ENCODE measurements at regions not wholly inside any gene's neighbourhood (a gene's known extent, or its start where the extent isn't known, plus 50 kb on each side); places are given as distances from the start of the nearest gene placed in this dataset.
"Not testable (repeated sequence)": the region's sequence is repeated elsewhere in the genome, so short reads cannot be mapped to it uniquely, and the experiment has no call there.

DNA sequence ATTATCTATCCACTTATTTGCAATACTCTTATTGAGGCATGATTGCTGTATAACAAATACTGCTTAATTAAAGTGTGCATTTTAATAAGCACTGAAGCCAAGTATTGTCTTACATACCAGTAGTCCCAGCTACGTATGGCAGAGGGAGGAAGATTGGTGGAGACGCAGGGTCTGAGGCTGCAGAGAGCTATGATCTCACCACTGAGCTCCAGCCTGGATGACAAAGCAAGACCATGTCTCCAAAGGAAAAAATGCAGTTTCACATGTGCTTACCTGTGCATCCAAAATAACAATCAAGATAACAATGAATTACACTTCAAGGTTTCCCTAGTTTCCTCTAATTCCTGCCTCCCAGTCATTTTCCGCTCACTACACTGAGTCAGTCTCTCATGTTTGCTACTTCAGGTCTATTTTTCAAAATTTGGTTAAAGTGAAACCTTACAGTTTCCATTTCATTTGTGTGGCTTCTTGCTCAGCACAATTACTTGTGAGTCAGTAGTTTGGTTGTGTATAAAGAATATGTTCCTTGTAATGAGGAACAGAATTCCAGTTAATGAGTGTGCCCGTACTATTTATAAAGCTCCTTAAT lies 1250.1 kb downstream of the TMEM121 start:
- Histone ChIP-seq H3K36me3 (no peaks in the 10 kb centered on the region), H3K4me3 (no peak overlapping the region), H3K9me3 (no peaks in the 10 kb centered on the region), H3K27me3 (no peaks in the 10 kb centered on the region)
- no peak for DNase-seq

GRCh38 chr14:106778986-106779385 lies 1252.6 kb downstream of the TMEM121 start:
- H3K27me3 ChIP-seq, result no peaks in the 10 kb centered on the region
- no peaks in the 10 kb centered on the region for H3K9me3 ChIP-seq
- H3K36me3 ChIP-seq, result no peaks in the 10 kb centered on the region
- H3K4me3 ChIP-seq, result no peak overlapping the region
- no peak for DNase-seq

DNA sequence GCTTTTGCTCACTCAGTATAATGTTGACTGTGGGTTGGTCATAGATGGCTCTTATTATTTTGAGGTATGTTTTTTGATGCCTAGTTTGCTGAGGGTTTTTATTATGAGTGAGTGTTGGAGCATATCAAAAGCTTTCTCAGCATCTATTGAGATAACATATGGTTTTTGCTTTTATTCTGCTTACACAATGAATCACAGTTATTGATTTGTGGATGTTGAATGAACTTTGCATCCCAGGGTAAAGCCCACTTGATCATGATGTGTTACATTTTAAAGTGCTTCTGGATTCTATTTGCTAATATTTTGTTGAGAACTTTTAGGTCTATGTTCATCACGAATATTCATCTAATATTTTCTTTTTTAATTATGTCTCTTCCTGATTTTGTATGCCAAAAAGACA lies 1260.3 kb downstream of the TMEM121 start:
- Histone ChIP-seq H3K9me3 (no peaks in the 10 kb centered on the region), H3K4me3 (no peak overlapping the region), H3K27me3 (no peaks in the 10 kb centered on the region), H3K36me3 (no peaks in the 10 kb centered on the region)
- DNase-seq, result no peak

DNA sequence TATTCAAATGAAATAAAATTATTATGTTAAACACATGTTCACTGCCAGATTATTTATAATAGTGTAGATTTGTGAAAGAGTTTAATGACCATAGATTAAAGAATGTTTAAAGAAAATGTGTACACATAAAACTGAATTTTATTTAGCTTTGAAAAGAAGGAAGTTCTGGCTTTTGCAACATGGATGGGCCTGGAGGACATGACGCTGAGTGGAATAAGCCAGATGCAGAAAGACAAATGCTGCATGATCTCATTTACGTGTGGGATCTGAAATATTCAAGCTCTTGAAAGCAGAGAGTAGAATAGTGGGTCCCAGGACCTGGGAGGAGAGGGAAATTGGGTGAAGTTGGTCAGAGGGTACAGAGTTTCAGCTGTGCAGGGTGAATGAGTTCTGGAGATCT lies 1261.2 kb downstream of the TMEM121 start:
- H3K9me3 ChIP-seq, result no peaks in the 10 kb centered on the region
- H3K4me3 ChIP-seq, result no peak overlapping the region
- no peak for DNase-seq
- H3K36me3 ChIP-seq, result no peaks in the 10 kb centered on the region
- no peaks in the 10 kb centered on the region for H3K27me3 ChIP-seq

- Histone ChIP-seq H3K36me3 (no peaks in the 10 kb centered on the region), H3K4me3 (no peak overlapping the region), H3K9me3 (no peaks in the 10 kb centered on the region), H3K27me3 (no peaks in the 10 kb centered on the region)
- DNase-seq, result no peak
These were observed 1262.2 kb downstream of the TMEM121 start for GRCh38 chr14:106788534-106788933.

- Histone ChIP-seq H3K9me3 (no peaks in the 10 kb centered on the region), H3K36me3 (no peaks in the 10 kb centered on the region), H3K27me3 (no peaks in the 10 kb centered on the region), H3K4me3 (no peak overlapping the region)
- DNase-seq, result no peak
These were observed 1262.9 kb downstream of the TMEM121 start for GRCh38 chr14:106789318-106789717.

DNA sequence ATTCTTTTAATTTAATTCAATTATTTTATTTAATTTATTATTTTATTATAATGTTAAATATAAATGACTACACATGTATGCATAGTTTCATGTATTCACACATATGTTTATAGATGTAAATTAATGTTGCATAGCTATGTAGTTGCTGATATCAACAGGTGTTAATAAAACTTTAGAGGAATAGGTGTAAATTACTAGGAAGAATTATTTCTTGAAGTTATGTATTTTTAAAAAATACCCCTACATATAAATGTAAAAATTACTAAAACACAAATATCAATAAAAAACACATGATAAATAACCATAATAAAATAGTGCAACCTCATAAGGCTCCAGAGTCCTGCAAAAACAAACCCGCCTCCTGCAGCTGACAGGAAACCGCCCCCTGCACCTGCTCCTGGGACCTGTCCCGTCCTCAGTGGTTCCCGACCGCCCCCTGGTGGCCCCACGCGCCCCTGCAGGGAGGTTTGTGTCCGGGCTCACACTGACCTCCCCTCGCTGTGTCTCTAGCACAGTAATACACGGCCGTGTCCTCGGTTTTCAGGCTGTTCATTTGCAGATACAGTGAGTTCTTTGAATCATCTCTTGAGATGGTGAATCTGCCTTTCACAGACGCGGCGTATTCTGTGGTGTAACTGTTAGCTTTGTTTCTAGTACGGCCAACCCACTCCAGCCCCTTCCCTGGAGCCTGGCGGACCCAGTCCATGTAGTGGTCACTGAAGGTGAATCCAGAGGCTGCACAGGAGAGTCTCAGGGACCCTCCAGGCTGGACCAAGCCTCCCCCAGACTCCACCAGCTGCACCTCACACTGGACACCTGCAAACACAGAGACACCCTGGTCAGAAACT lies 1264.0 kb downstream of the TMEM121 start:
- H3K27me3 ChIP-seq, result no peaks in the 10 kb centered on the region
- H3K4me3 ChIP-seq, result no peak overlapping the region
- no peaks in the 10 kb centered on the region for H3K9me3 ChIP-seq
- DNase-seq, result peak; percentile 48
- no peaks in the 10 kb centered on the region for H3K36me3 ChIP-seq

DNA sequence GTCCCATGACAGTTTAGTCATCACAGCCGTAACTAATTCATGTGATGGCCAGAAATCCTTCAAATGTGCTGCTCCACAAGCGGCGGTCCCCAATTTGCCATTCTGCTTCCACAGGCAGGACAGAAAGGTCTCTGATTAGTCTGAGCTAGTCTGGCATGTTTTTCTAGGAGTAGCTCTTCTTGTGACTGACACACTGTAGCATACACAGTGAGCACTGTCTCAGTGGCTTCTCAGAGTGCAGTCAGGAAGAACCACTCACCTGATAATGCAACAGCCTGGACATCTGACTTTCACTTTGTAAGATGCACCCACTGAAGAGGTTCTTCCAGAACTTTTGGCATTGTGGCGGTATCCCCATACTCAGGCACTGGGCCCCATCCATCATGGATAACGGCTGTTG lies 1266.2 kb downstream of the TMEM121 start:
- H3K36me3 ChIP-seq, result no peaks in the 10 kb centered on the region
- H3K4me3 ChIP-seq, result no peak overlapping the region
- DNase-seq, result no peak

DNA sequence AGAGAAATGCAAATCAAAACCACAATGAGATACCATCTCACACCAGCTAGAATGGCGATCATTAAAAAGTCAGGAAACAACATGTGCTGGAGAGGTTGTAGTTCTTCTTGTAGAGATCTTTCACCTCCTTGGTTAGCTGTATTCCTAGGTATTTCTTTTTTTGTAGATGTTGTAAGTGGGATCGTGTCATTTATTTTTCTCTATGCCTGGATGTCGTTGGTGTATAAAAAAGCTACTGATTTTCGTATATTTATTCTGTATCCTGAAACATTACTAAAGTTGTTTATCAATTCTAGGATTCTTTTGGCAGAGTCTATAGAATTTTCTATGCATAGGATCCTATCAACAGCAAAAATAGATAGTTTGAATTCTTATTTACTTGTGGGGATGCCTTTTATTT lies 1271.8 kb downstream of the TMEM121 start:
- not testable (repeated sequence) for H3K36me3 ChIP-seq, DNase-seq, H3K27me3 ChIP-seq, H3K9me3 ChIP-seq, H3K4me3 ChIP-seq

More for the DNA sequence above, 1266.2 kb downstream of the TMEM121 start:
- Histone ChIP-seq H3K9me3 (no peaks in the 10 kb centered on the region), H3K27me3 (no peaks in the 10 kb centered on the region)

GRCh38 chr14:106802413-106803364 lies 1276.3 kb downstream of the TMEM121 start:
- Histone ChIP-seq H3K27me3 (no peaks in the 10 kb centered on the region), H3K36me3 (no peaks in the 10 kb centered on the region), H3K4me3 (no peak overlapping the region), H3K9me3 (no peaks in the 10 kb centered on the region)
- no peak for DNase-seq

- no peaks in the 10 kb centered on the region for H3K9me3 ChIP-seq
- H3K27me3 ChIP-seq, result no peaks in the 10 kb centered on the region
- no peak for DNase-seq
- no peaks in the 10 kb centered on the region for H3K36me3 ChIP-seq
- no peak overlapping the region for H3K4me3 ChIP-seq
These were observed 1277.0 kb downstream of the TMEM121 start for GRCh38 chr14:106803379-106803778.

GRCh38 chr14:106807493-106807892 lies 1281.1 kb downstream of the TMEM121 start:
- H3K27me3 ChIP-seq, result no peaks in the 10 kb centered on the region
- DNase-seq, result no peak
- H3K36me3 ChIP-seq, result no peaks in the 10 kb centered on the region
- no peaks in the 10 kb centered on the region for H3K9me3 ChIP-seq
- no peak overlapping the region for H3K4me3 ChIP-seq

- H3K27me3 ChIP-seq, result no peaks in the 10 kb centered on the region
- no peak for DNase-seq
- no peaks in the 10 kb centered on the region for H3K9me3 ChIP-seq
- no peaks in the 10 kb centered on the region for H3K36me3 ChIP-seq
- H3K4me3 ChIP-seq, result no peak overlapping the region
These were observed 1282.1 kb downstream of the TMEM121 start for GRCh38 chr14:106808458-106808857.

GRCh38 chr14:106808907-106809306 lies 1282.5 kb downstream of the TMEM121 start:
- no peak overlapping the region for H3K4me3 ChIP-seq
- no peaks in the 10 kb centered on the region for H3K36me3 ChIP-seq
- H3K27me3 ChIP-seq, result no peaks in the 10 kb centered on the region
- DNase-seq, result no peak
- H3K9me3 ChIP-seq, result no peaks in the 10 kb centered on the region

DNA sequence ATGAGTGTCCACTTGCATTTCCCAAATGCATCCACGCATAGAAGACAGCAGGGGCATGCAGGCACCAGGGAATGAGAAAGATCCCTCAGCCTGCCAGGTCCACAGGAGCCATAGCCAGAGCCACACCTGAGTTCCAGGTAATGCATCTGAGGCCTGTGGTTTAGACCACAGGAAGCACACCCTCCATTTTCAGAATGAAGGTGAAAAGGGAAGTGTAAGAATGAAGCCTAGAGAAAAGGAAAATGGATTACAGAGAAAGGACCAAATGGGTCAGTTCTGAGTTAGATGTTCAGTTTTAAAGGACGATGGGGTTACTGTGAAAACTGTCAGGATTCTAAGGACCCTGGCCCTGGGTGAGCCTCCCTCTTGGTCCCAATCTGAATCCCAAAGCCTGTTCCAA lies 1283.2 kb downstream of the TMEM121 start:
- Histone ChIP-seq H3K9me3 (no peaks in the 10 kb centered on the region), H3K4me3 (no peak overlapping the region), H3K36me3 (no peaks in the 10 kb centered on the region), H3K27me3 (no peaks in the 10 kb centered on the region)
- DNase-seq, result no peak

DNA sequence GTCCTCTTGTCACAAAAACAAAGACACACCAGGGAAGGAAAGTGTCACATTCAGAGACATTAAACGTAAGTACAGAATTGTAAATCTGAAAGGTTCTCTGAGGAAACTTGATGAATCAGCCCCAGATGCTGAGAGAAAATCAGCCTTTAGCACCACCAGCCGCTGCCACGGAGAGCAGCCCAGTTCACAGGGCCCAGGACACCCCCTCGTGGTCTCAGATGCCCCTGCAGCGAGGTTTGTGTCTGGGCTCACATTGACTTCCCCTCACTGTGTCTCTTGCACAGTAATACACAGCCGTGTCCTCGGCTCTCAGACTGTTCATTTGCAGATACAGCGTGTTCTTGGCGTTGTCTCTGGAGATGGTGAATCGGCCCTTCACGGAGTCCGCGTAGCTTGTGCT lies 1283.8 kb downstream of the TMEM121 start:
- H3K4me3 ChIP-seq, H3K27me3 ChIP-seq, H3K9me3 ChIP-seq, H3K36me3 ChIP-seq, DNase-seq: not testable (repeated sequence)

DNA sequence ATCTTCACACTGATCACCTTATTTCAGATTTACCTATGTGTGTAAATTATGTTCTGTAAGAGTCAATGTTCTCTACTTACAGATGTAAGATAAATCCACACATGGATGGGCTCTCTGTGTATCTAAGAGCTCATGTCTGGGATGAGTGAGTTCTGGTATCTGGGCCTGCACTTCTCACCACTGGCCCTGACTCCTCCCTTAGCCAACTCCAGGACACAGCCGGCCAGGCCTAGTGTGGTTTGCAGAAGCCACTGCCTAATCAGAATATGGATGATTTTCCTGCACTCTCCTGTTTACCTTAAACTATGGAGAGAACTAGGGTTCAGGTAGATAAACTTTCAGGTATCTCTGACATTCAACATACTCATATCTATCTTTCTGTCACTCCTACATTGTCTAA lies 1284.8 kb downstream of the TMEM121 start:
- no peak overlapping the region for H3K4me3 ChIP-seq
- H3K36me3 ChIP-seq, result no peaks in the 10 kb centered on the region
- no peak for DNase-seq
- H3K27me3 ChIP-seq, result peaks cover 3% of the 10 kb centered on the region; the same call in 1 of the 2 replicates
- H3K9me3 ChIP-seq, result no peaks in the 10 kb centered on the region
